ENCODE measurements at regions not wholly inside any gene's neighbourhood (a gene's known extent, or its start where the extent isn't known, plus 50 kb on each side); places are given as distances from the start of the nearest gene placed in this dataset.

DNA sequence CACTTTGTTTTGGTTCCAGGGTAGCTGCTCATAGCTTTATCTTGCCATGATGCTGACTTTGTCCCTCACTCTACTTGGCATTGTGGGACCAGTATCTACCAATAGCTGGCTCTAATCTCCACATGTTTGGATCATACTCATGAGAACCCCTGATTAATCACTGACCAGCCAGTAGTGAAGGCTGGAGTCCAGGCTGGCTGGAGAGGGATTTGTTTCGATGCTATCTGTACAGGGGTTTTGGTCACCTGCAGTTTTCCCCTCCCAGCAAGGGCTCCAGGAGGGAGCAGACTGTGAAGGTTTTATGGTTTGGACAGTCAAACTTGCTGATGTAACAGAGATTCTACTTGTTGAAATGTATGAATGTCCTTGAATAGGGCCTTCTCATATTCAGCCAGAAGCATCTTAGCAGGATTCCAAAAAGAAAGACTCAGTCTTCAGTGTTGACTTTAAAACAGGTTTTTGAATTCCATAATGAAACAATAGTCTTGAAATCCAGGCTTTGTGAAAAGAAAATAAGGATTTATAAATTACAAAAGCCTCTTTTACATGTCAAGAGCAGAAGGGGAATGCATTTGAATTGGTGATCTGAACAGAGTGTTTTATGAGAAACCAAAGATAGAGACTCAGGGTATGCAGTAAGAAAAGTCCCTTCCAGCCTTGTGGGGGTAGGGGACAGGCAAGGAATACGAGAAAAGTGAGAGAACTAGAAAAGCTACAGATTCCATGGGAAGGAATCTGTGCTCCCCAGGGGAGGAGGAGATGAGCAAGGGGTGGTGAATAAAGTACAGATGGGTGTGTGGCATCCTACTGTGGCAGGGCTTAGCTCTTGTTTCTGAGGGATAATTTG is 103.1 kb upstream of the SHISA3 start:
- Histone ChIP-seq H4K8ac (ENCODE audit: low read depth, low read length) (no peak overlapping the region), H3K4me3 (ENCODE audit: low read length in 2 of 2) (no peak overlapping the region), H2AK5ac (ENCODE audit: low read depth, low read length) (no peak overlapping the region), H3K79me1 (ENCODE audit: low read depth, low read length) (no peaks in the 10 kb centered on the region), H3K9ac (ENCODE audit: low read depth, low read length, poor library complexity) (no peak overlapping the region), H3K4me2 (ENCODE audit: insufficient read depth, low read length, poor library complexity, severe bottlenecking) (no peak overlapping the region), H3K27me3 (ENCODE audit: control insufficient read depth in 3 of 3, insufficient read depth in 3 of 3, low read depth in 1 of 3, low read length in 3 of 3) (no peaks in the 10 kb centered on the region), H3K36me3 (replicated peaks in 1 of 2; ENCODE audit: control insufficient read depth in 2 of 2, insufficient read depth in 2 of 2, low read length in 2 of 2) (no peaks in the 10 kb centered on the region), H3K23ac (ENCODE audit: low read depth, low read length, poor library complexity) (no peak overlapping the region), H3K9me3 (replicated peaks in 1 of 2; ENCODE audit: control insufficient read depth in 2 of 2, insufficient read depth in 1 of 2, low read depth in 1 of 2, low read length in 2 of 2) (no peaks in the 10 kb centered on the region), H4K91ac (ENCODE audit: low read depth, low read length, poor library complexity) (no peak overlapping the region), H2BK15ac (ENCODE audit: low read length) (no peak overlapping the region), H2BK12ac (ENCODE audit: low read length) (no peak overlapping the region), H2BK120ac (ENCODE audit: low read depth, low read length) (no peak overlapping the region), H3K14ac (ENCODE audit: low read length) (no peak overlapping the region), H2AFZ (ENCODE audit: low read length) (no peak overlapping the region), H3K27ac (replicated peaks; ENCODE audit: low read length) (no peak overlapping the region), H3K4me1 (ENCODE audit: control insufficient read depth in 2 of 2, insufficient read depth in 1 of 2, low read depth in 1 of 2, low read length in 2 of 2) (peaks cover 0 to 2% of the 10 kb centered on the region in 2 donors), H3K18ac (ENCODE audit: low read length) (no peak overlapping the region), H3K4ac (ENCODE audit: low read length) (no peak overlapping the region), H2BK5ac (ENCODE audit: low read length) (no peak overlapping the region)
- no CpG with 5 or more reads among the region's 2 CpGs for WGBS, 2 donors (ENCODE audit: extremely low coverage in 2 of 2, insufficient read length in 2 of 2, insufficient replicate concordance in 1 of 2)
- no peak for DNase-seq (ENCODE audit: low spot score)

DNA sequence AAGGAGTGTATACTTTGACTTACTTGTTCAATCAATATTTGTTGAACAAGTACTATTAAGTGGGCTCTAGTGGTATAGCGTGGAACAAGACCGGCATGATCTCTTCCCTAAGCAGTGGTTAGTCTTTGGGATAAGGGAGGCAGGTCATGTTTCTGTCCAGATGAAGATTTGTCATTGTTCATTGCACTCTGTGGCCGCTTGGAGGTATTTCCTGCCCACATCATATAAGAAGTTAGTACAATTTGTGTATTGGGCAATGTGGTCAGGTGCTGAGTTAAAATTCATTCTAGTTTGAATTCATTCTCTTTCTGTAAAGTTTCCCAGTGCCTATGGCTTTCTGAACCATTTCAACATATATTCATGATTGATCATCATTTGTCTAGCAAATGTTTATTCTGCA is 101.1 kb upstream of the SHISA3 start:
- Histone ChIP-seq H3K9ac (ENCODE audit: low read depth, low read length, poor library complexity) (no peak overlapping the region), H2AFZ (ENCODE audit: low read length) (no peak overlapping the region), H2BK5ac (ENCODE audit: low read length) (no peak overlapping the region), H3K18ac (ENCODE audit: low read length) (no peak overlapping the region), H3K79me1 (ENCODE audit: low read depth, low read length) (no peaks in the 10 kb centered on the region), H3K23ac (ENCODE audit: low read depth, low read length, poor library complexity) (no peak overlapping the region), H3K4me2 (ENCODE audit: insufficient read depth, low read length, poor library complexity, severe bottlenecking) (no peak overlapping the region), H3K9me3 (replicated peaks in 1 of 2; ENCODE audit: control insufficient read depth in 2 of 2, insufficient read depth in 1 of 2, low read depth in 1 of 2, low read length in 2 of 2) (no peaks in the 10 kb centered on the region), H3K14ac (ENCODE audit: low read length) (no peak overlapping the region), H3K27me3 (ENCODE audit: control insufficient read depth in 3 of 3, insufficient read depth in 3 of 3, low read depth in 1 of 3, low read length in 3 of 3) (no peaks in the 10 kb centered on the region), H3K27ac (replicated peaks; ENCODE audit: low read length) (no peak overlapping the region), H2AK5ac (ENCODE audit: low read depth, low read length) (no peak overlapping the region), H4K8ac (ENCODE audit: low read depth, low read length) (no peak overlapping the region), H2BK15ac (ENCODE audit: low read length) (no peak overlapping the region), H3K36me3 (replicated peaks in 1 of 2; ENCODE audit: control insufficient read depth in 2 of 2, insufficient read depth in 2 of 2, low read length in 2 of 2) (no peaks in the 10 kb centered on the region), H3K4me1 (ENCODE audit: control insufficient read depth in 2 of 2, insufficient read depth in 1 of 2, low read depth in 1 of 2, low read length in 2 of 2) (peaks cover 0 to 2% of the 10 kb centered on the region in 2 donors), H2BK12ac (ENCODE audit: low read length) (no peak overlapping the region), H4K91ac (ENCODE audit: low read depth, low read length, poor library complexity) (no peak overlapping the region), H3K4ac (ENCODE audit: low read length) (no peak overlapping the region), H3K4me3 (ENCODE audit: low read length in 2 of 2) (no peak overlapping the region), H2BK120ac (ENCODE audit: low read depth, low read length) (no peak overlapping the region)
- no peak for DNase-seq (ENCODE audit: low spot score)
- WGBS, 2 donors (ENCODE audit: extremely low coverage in 2 of 2, insufficient read length in 2 of 2, insufficient replicate concordance in 1 of 2) = no CpG with 5 or more reads among the region's 3 CpGs

DNA sequence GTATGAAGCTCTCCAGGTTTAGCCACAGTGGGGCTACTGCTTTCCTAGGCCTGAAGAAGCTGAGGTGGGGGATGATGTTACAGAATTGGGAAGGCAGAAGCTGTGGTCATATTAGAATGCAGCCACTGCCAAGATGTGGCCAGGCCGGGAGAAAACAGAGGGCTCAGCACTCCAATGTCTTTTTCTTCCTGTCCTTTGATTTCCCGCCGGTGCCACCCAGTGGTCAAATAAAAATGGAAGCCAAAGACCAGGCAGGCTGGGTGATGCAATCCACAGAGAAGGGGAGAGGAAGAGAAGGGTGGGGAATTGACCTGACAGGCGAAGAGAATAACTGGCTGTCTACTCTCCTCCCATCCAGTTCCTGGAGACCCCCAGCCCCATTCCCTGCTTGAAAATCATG is 94.9 kb upstream of the SHISA3 start:
- Histone ChIP-seq H4K8ac (ENCODE audit: low read depth, low read length) (no peak overlapping the region), H2AFZ (ENCODE audit: low read length) (peak overlapping the region; percentile 78), H3K27me3 (ENCODE audit: control insufficient read depth in 3 of 3, insufficient read depth in 3 of 3, low read depth in 1 of 3, low read length in 3 of 3) (no peaks in the 10 kb centered on the region), H2BK5ac (ENCODE audit: low read length) (no peak overlapping the region), H3K4me3 (ENCODE audit: low read length in 2 of 2) (no peak overlapping the region), H3K9me3 (replicated peaks in 1 of 2; ENCODE audit: control insufficient read depth in 2 of 2, insufficient read depth in 1 of 2, low read depth in 1 of 2, low read length in 2 of 2) (no peaks in the 10 kb centered on the region), H2BK120ac (ENCODE audit: low read depth, low read length) (no peak overlapping the region), H3K18ac (ENCODE audit: low read length) (no peak overlapping the region), H3K36me3 (replicated peaks in 1 of 2; ENCODE audit: control insufficient read depth in 2 of 2, insufficient read depth in 2 of 2, low read length in 2 of 2) (no peaks in the 10 kb centered on the region), H3K9ac (ENCODE audit: low read depth, low read length, poor library complexity) (no peak overlapping the region), H4K91ac (ENCODE audit: low read depth, low read length, poor library complexity) (no peak overlapping the region), H3K4me1 (ENCODE audit: control insufficient read depth in 2 of 2, insufficient read depth in 1 of 2, low read depth in 1 of 2, low read length in 2 of 2) (peaks cover 0 to 3% of the 10 kb centered on the region in 2 donors), H3K23ac (ENCODE audit: low read depth, low read length, poor library complexity) (no peak overlapping the region), H2BK12ac (ENCODE audit: low read length) (no peak overlapping the region), H3K27ac (replicated peaks; ENCODE audit: low read length) (no peak overlapping the region), H3K4ac (ENCODE audit: low read length) (no peak overlapping the region), H3K79me1 (ENCODE audit: low read depth, low read length) (no peaks in the 10 kb centered on the region), H2AK5ac (ENCODE audit: low read depth, low read length) (no peak overlapping the region), H2BK15ac (ENCODE audit: low read length) (no peak overlapping the region), H3K4me2 (ENCODE audit: insufficient read depth, low read length, poor library complexity, severe bottlenecking) (no peak overlapping the region), H3K14ac (ENCODE audit: low read length) (no peak overlapping the region)
- no CpG with 5 or more reads among the region's 4 CpGs for WGBS, 2 donors (ENCODE audit: extremely low coverage in 2 of 2, insufficient read length in 2 of 2, insufficient replicate concordance in 1 of 2)
- DNase-seq (ENCODE audit: low spot score) = peak; percentile 15

DNA sequence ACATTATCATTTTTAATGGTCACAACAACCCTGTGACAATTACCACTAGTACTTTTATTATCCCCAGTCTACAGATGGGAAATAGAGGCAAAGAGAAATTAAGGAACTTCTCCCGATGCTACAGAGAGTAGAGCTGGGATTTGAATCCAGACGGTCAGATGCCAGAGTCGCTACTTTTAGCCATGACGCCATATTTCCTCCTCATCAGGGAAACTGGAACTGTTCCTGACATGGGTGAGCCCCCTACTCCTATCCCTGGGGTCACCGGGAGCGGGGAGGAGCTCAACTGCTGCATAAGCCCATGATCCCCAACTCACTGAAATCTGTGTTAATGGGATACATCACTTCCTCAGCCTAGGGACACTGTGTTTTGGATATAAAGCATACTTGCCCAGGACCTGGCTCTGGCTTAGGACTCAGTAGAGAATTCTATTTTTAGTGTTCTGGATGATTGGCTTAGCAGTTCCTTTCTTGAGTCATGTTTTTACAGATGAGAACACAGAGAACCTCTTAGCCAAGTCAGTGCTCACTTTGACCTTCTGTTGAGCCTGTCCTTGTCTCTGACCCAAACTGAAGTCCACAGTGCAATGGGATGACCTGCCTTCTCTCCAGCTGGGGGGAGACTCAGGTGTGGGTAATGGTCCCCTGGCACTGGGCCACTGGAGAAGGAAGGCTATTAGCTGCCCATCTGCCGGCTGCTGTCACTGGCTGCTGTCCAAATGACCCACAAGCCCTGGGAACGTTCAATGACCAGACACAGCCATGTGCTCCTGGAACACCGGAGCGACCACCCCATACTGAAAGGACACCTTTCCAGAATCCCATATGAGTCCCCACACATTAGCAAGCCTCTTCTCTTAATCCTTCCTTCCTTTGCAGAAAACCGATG is 90.8 kb upstream of the SHISA3 start:
- no peak overlapping the region for H2BK15ac ChIP-seq (ENCODE audit: low read length)
- H2BK5ac ChIP-seq (ENCODE audit: low read length) = no peak overlapping the region
- H3K36me3 ChIP-seq (replicated peaks in 1 of 2; ENCODE audit: control insufficient read depth in 2 of 2, insufficient read depth in 2 of 2, low read length in 2 of 2) = no peaks in the 10 kb centered on the region
- no peak for DNase-seq (ENCODE audit: low spot score)
- no peak overlapping the region for H3K4ac ChIP-seq (ENCODE audit: low read length)
- no peak overlapping the region for H3K23ac ChIP-seq (ENCODE audit: low read depth, low read length, poor library complexity)
- H3K79me1 ChIP-seq (ENCODE audit: low read depth, low read length) = no peaks in the 10 kb centered on the region
- H2AFZ ChIP-seq (ENCODE audit: low read length) = no peak overlapping the region
- no peak overlapping the region for H4K8ac ChIP-seq (ENCODE audit: low read depth, low read length)
- H3K27ac ChIP-seq (replicated peaks; ENCODE audit: low read length) = no peak overlapping the region
- no peak overlapping the region for H3K4me2 ChIP-seq (ENCODE audit: insufficient read depth, low read length, poor library complexity, severe bottlenecking)
- no peak overlapping the region for H3K9ac ChIP-seq (ENCODE audit: low read depth, low read length, poor library complexity)
- H3K9me3 ChIP-seq (replicated peaks in 1 of 2; ENCODE audit: control insufficient read depth in 2 of 2, insufficient read depth in 1 of 2, low read depth in 1 of 2, low read length in 2 of 2) = no peaks in the 10 kb centered on the region
- H2BK12ac ChIP-seq (ENCODE audit: low read length) = no peak overlapping the region
- no peak overlapping the region for H3K18ac ChIP-seq (ENCODE audit: low read length)
- peaks cover 0 to 3% of the 10 kb centered on the region in 2 donors for H3K4me1 ChIP-seq (ENCODE audit: control insufficient read depth in 2 of 2, insufficient read depth in 1 of 2, low read depth in 1 of 2, low read length in 2 of 2)
- no CpG with 5 or more reads among the region's 11 CpGs for WGBS, 2 donors (ENCODE audit: extremely low coverage in 2 of 2, insufficient read length in 2 of 2, insufficient replicate concordance in 1 of 2)
- no peaks in the 10 kb centered on the region for H3K27me3 ChIP-seq (ENCODE audit: control insufficient read depth in 3 of 3, insufficient read depth in 3 of 3, low read depth in 1 of 3, low read length in 3 of 3)
- H2AK5ac ChIP-seq (ENCODE audit: low read depth, low read length) = no peak overlapping the region
- no peak overlapping the region for H4K91ac ChIP-seq (ENCODE audit: low read depth, low read length, poor library complexity)
- no peak overlapping the region for H3K4me3 ChIP-seq (ENCODE audit: low read length in 2 of 2)
- no peak overlapping the region for H2BK120ac ChIP-seq (ENCODE audit: low read depth, low read length)
- no peak overlapping the region for H3K14ac ChIP-seq (ENCODE audit: low read length)
